ENCODE measurements at regions not wholly inside any gene's neighbourhood (a gene's known extent, or its start where the extent isn't known, plus 50 kb on each side); places are given as distances from the start of the nearest gene placed in this dataset.

DNA sequence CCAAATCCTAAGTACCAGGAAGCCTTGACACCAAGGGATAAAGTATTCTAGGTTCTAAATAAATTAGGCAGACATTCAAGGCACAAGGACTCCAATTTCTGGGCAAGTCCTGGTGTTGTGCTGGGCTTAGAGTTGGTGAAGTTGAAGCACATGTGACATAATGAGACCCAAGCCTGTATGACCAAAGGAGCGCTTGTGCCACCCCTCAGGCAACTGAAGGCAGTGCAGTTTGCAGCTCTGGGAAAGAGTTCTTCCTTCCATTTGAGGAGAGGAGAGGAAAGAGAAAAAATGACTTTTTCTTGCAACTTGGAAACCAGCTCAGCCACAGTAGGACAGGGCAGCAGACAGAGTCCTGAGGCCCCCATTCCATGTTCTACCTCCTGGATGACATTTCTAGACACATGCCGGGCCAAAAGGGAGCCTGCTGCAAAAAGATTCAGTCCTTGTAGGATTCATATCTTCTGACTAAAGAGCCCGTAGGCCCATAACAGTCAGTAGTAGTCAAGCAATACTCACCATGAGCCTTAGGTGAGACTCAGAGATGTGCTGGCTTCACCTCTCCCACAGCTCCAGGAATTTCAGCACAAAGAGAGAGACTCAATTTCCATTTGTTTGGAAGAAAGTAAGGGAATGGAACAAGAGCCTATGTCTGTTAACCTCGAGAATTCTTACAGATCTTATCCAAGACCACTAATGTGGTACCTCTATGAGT, 588.8 kb upstream of the BCHE start:
- TF ChIP-seq, protein P1, sequence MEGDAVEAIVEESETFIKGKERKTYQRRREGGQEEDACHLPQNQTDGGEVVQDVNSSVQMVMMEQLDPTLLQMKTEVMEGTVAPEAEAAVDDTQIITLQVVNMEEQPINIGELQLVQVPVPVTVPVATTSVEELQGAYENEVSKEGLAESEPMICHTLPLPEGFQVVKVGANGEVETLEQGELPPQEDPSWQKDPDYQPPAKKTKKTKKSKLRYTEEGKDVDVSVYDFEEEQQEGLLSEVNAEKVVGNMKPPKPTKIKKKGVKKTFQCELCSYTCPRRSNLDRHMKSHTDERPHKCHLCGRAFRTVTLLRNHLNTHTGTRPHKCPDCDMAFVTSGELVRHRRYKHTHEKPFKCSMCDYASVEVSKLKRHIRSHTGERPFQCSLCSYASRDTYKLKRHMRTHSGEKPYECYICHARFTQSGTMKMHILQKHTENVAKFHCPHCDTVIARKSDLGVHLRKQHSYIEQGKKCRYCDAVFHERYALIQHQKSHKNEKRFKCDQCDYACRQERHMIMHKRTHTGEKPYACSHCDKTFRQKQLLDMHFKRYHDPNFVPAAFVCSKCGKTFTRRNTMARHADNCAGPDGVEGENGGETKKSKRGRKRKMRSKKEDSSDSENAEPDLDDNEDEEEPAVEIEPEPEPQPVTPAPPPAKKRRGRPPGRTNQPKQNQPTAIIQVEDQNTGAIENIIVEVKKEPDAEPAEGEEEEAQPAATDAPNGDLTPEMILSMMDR (conservative IDR thresholded peaks at IDR 0.05 in 1 of 2, IDR thresholded peaks at IDR 0.05 in 1 of 2; ENCODE audit: low read depth in 1 of 2, low read length in 2 of 2), result no peak
- TF ChIP-seq EZH2 (IDR thresholded peaks at IDR 0.05; ENCODE audit: low read length, missing control alignments), result no peak
